SK-N-SH (cell line): ENCODE measurements at regions not wholly inside any gene's neighbourhood (a gene's known extent, or its start where the extent isn't known, plus 50 kb on each side); places are given as distances from the start of the nearest gene placed in this dataset.

ENCODE experiments used
- CTCF ChIA-PET: fragments of 300-600, 350-600 bp; formaldehyde crosslinking; extraction: SDS; loops from one replicate; lab custom pipeline; 2021; lab: Yijun Ruan, JAX
- POLR2A ChIA-PET: fragments of 350-600 bp; sonication (Branson Sonifier 250); formaldehyde crosslinking; extraction: SDS; loops from one replicate; lab custom pipeline; 2020; ENCODE audit warnings: antibody characterized with exemption, inconsistent platforms; lab: Yijun Ruan, JAX
- DNase-seq: peaks from one replicate; pipeline ENCODE4 v3.0.0; 2012
- H2AFZ ChIP-seq: fragments of 200-600 bp; sonication (generic); 2 replicates; pipeline ENCODE4 v1.8.1; 2016; ENCODE audit warnings: antibody characterized with exemption, mild to moderate bottlenecking, low read depth
- H3F3A ChIP-seq: fragments of 200-600 bp; sonication (generic); replicated peaks from 2 replicates; pipeline ENCODE3; 2016; ENCODE audit warnings: antibody characterized with exemption, mild to moderate bottlenecking; ENCODE audit not compliant: insufficient read depth
- H3K27ac ChIP-seq, 2 experiments: fragments of 200-500 bp in 1 of 2; fragments of 200-600 bp in 1 of 2; sonication (Bioruptor generic) in 1 of 2; sonication (generic), shearing (Covaris generic) in 1 of 2; 2 replicates each; pipeline versions ENCODE4 v1.5.1 to v1.6.1; 2014 to 2016; ENCODE audit warnings: low read depth in 2 of 2, inconsistent platforms in 1 of 2, low read length in 1 of 2, mild to moderate bottlenecking in 1 of 2, mixed read lengths in 1 of 2
- H3K27me3 ChIP-seq: fragments of 200-600 bp; sonication (generic), shearing (Covaris generic); 2 replicates; pipeline ENCODE4 v1.6.1; 2016; ENCODE audit warnings: mixed run types; ENCODE audit not compliant: insufficient read depth
- H3K36me3 ChIP-seq, 2 experiments: fragments of 200-500 bp in 1 of 2; fragments of 200-600 bp in 1 of 2; sonication (Bioruptor generic) in 1 of 2; sonication (generic) in 1 of 2; replicated peaks in 1 of 2; 2 replicates each; pipeline versions ENCODE3 to v1.5.1; 2014 to 2016; ENCODE audit warnings: low read length in 1 of 2, mild to moderate bottlenecking in 1 of 2; ENCODE audit not compliant: insufficient read depth in 2 of 2, control insufficient read depth in 1 of 2
- H3K4me1 ChIP-seq, 2 experiments: fragments of 200-500 bp in 1 of 2; fragments of 200-600 bp in 1 of 2; sonication (Bioruptor generic) in 1 of 2; sonication (generic), shearing (Covaris generic) in 1 of 2; 2 replicates each; pipeline versions ENCODE4 v1.5.1 to v1.6.1; 2014 to 2016; ENCODE audit warnings: low read depth in 1 of 2, low read length in 1 of 2, mixed run types in 1 of 2; ENCODE audit not compliant: insufficient read depth in 2 of 2, control insufficient read depth in 1 of 2
- H3K4me2 ChIP-seq: fragments of 200-600 bp; sonication (generic), shearing (Covaris generic); 2 replicates; pipeline ENCODE4 v1.6.1; 2017; ENCODE audit warnings: mixed run types
- H3K4me3 ChIP-seq, 2 experiments: fragments of 200-500 bp in 1 of 2; fragments of 200-600 bp in 1 of 2; sonication (Bioruptor generic) in 1 of 2; sonication (generic), shearing (Covaris generic) in 1 of 2; 2 replicates each; pipeline versions ENCODE4 v1.5.1 to v1.8.1; 2014 to 2016; ENCODE audit warnings: low read depth in 2 of 2, inconsistent platforms in 1 of 2, low read length in 1 of 2, mild to moderate bottlenecking in 1 of 2, mixed read lengths in 1 of 2, moderate library complexity in 1 of 2
- H3K79me2 ChIP-seq: fragments of 200-600 bp; sonication (generic); 2 replicates; pipeline ENCODE4 v1.8.1; 2017; ENCODE audit warnings: mild to moderate bottlenecking; ENCODE audit not compliant: insufficient read depth
- H3K9ac ChIP-seq: fragments of 200-600 bp; sonication (generic); 2 replicates; pipeline ENCODE4 v1.6.1; 2017; ENCODE audit warnings: mixed run types
- H3K9me2 ChIP-seq: fragments of 200-600 bp; sonication (generic); 2 replicates; pipeline ENCODE4 v1.6.1; 2017; ENCODE audit warnings: mixed run types
- H3K9me3 ChIP-seq: fragments of 200-600 bp; sonication (generic); 2 replicates; pipeline ENCODE4 v1.6.1; 2017; ENCODE audit warnings: mixed run types, mild to moderate bottlenecking, moderate library complexity
- H4K20me1 ChIP-seq: fragments of 200-600 bp; sonication (generic); 2 replicates; pipeline ENCODE4 v1.6.1; 2017; ENCODE audit warnings: mild to moderate bottlenecking, mixed run types; ENCODE audit not compliant: insufficient read depth
- CHD2 ChIP-seq: fragments of 150-350 bp; IDR thresholded peaks from 2 replicates; pipeline ENCODE4 v1.6.1; 2018; ENCODE audit warnings: low read length; ENCODE audit not compliant: partially characterized antibody
- ELF1 ChIP-seq: IDR thresholded peaks from 2 replicates; pipeline ENCODE4 v1.4.0; 2012
- EP300 ChIP-seq, 2 experiments: IDR thresholded peaks; 2 replicates each; pipeline versions ENCODE4 v1.4.0 to v1.6.1; 2012; ENCODE audit warnings: borderline replicate concordance in 1 of 2, low read depth in 1 of 2, low read length in 1 of 2
- FOSL2 ChIP-seq: IDR thresholded peaks from 2 replicates; pipeline ENCODE4 v1.4.0; 2012; ENCODE audit warnings: low read depth, mild to moderate bottlenecking, moderate library complexity, borderline replicate concordance
- FOXJ3 ChIP-seq: sonication (generic); formaldehyde crosslinking; IDR thresholded peaks from 2 replicates; pipeline ENCODE4 v1.5.1; 2020; ENCODE audit warnings: mild to moderate bottlenecking, missing genetic modification reagents
- FOXM1 ChIP-seq: IDR thresholded peaks from 2 replicates; pipeline ENCODE4 v1.4.0; 2012; ENCODE audit warnings: low read depth, mild to moderate bottlenecking
- GATA2 ChIP-seq: sonication (generic); formaldehyde crosslinking; IDR thresholded peaks from 2 replicates; pipeline ENCODE4 v1.5.0; 2020; ENCODE audit warnings: mild to moderate bottlenecking, missing genetic modification reagents
- JUND ChIP-seq: IDR thresholded peaks from 2 replicates; pipeline ENCODE4 v1.4.0; 2012
- MEF2A ChIP-seq: IDR thresholded peaks from 2 replicates; pipeline ENCODE4 v1.4.0; 2012; ENCODE audit warnings: low read depth, borderline replicate concordance
- MXI1 ChIP-seq: IDR thresholded peaks from 2 replicates; pipeline ENCODE4 v1.6.1; 2012; ENCODE audit warnings: mild to moderate bottlenecking, low read depth, low read length, improper control_type of control experiment
- NFIC ChIP-seq: IDR thresholded peaks from 2 replicates; pipeline ENCODE4 v1.4.0; 2012; ENCODE audit warnings: borderline replicate concordance
- RXRA ChIP-seq: IDR thresholded peaks from 2 replicates; pipeline ENCODE4 v1.4.0; 2012; ENCODE audit warnings: low read depth, mild to moderate bottlenecking, borderline replicate concordance
- SMC3 ChIP-seq: IDR thresholded peaks from 2 replicates; pipeline ENCODE4 v1.6.1; 2012; ENCODE audit warnings: low read depth, low read length, improper control_type of control experiment
- TCF12 ChIP-seq: IDR thresholded peaks from 2 replicates; pipeline ENCODE4 v1.4.0; 2012
- YY1 ChIP-seq: IDR thresholded peaks from 2 replicates; pipeline ENCODE4 v1.4.0; 2012; ENCODE audit warnings: low read depth, mild to moderate bottlenecking
- whole genome bisulfite sequencing: methylation state at CpG from one replicate; pipeline ENCODE4 v1.1.6; 2017; ENCODE audit warnings: low lambda C conversion rate; 5-methylcytosine and 5-hydroxymethylcytosine counted together
- TF ChIP-seq, protein P1 (sequence below): fragments of 150-350 bp; IDR thresholded peaks from 2 replicates; pipeline ENCODE4 v1.6.1; 2016; ENCODE audit warnings: mild to moderate bottlenecking, low read depth, low read length
- TF ChIP-seq, protein P2 (sequence below): IDR thresholded peaks from 2 replicates; pipeline ENCODE4 v1.4.0; 2012; ENCODE audit warnings: low read depth, borderline replicate concordance

- ChIA-PET POLR2A (no interaction called here), CTCF (no interaction called here)
- no peak for DNase-seq
- no peaks in the 10 kb centered on the region for H4K20me1 ChIP-seq
- H3K27me3 ChIP-seq, result no peaks in the 10 kb centered on the region
- H3K36me3 ChIP-seq, result no peaks in the 10 kb centered on the region
- no peaks in the 10 kb centered on the region for H3F3A ChIP-seq
- no peaks in the 10 kb centered on the region for H3K9me2 ChIP-seq
- H3K9me3 ChIP-seq, result no peaks in the 10 kb centered on the region
- no peak for TF ChIP-seq FOXJ3
- TF ChIP-seq, protein P1, sequence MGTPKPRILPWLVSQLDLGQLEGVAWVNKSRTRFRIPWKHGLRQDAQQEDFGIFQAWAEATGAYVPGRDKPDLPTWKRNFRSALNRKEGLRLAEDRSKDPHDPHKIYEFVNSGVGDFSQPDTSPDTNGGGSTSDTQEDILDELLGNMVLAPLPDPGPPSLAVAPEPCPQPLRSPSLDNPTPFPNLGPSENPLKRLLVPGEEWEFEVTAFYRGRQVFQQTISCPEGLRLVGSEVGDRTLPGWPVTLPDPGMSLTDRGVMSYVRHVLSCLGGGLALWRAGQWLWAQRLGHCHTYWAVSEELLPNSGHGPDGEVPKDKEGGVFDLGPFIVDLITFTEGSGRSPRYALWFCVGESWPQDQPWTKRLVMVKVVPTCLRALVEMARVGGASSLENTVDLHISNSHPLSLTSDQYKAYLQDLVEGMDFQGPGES, result no peak
- no peak for TF ChIP-seq GATA2 (CRISPR knock-in tag)
- TF ChIP-seq, protein P2, sequence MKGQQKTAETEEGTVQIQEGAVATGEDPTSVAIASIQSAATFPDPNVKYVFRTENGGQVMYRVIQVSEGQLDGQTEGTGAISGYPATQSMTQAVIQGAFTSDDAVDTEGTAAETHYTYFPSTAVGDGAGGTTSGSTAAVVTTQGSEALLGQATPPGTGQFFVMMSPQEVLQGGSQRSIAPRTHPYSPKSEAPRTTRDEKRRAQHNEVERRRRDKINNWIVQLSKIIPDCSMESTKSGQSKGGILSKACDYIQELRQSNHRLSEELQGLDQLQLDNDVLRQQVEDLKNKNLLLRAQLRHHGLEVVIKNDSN, result no peak
- no peak for TF ChIP-seq MEF2A
- TF ChIP-seq MXI1, result no peak
- TF ChIP-seq JUND, result no peak
- no peak for TF ChIP-seq EP300 (IDR thresholded peaks at IDR 0.05; ENCODE audit: borderline replicate concordance in 1 of 2, low read depth in 1 of 2, low read length in 1 of 2)
- TF ChIP-seq TCF12, result no peak
- no peak for TF ChIP-seq FOXM1
- no peak for TF ChIP-seq RXRA
- TF ChIP-seq YY1, result no peak
- TF ChIP-seq NFIC, result no peak
- no peak for TF ChIP-seq ELF1
- no peak for TF ChIP-seq FOSL2
- no peak for TF ChIP-seq CHD2
- no peak for TF ChIP-seq SMC3
- H3K4me1 ChIP-seq, result peaks cover 0 to 3% of the 10 kb centered on the region in 2 experiments; a peak in 1 of 4 replicates
- H3K79me2 ChIP-seq, result no peaks in the 10 kb centered on the region
- H3K27ac ChIP-seq, result no peak overlapping the region
- H3K4me2 ChIP-seq, result no peak overlapping the region
- no peak overlapping the region for H3K4me3 ChIP-seq
- no peak overlapping the region for H2AFZ ChIP-seq
- no peak overlapping the region for H3K9ac ChIP-seq
- WGBS, result 25% methylated on average over 5 of the region's 5 CpGs
Observed at GRCh38 chr12:128168273-128168672, 98.7 kb upstream of the TMEM132C start.

- Histone ChIP-seq H3K4me2 (no peak overlapping the region), H3K4me3 (no peak overlapping the region), H3K9me2 (no peaks in the 10 kb centered on the region), H3K9ac (no peak overlapping the region), H3F3A (no peaks in the 10 kb centered on the region), H3K79me2 (no peaks in the 10 kb centered on the region), H3K4me1 (no peaks in the 10 kb centered on the region), H3K27me3 (no peaks in the 10 kb centered on the region), H2AFZ (no peak overlapping the region), H3K36me3 (no peaks in the 10 kb centered on the region), H3K27ac (no peak overlapping the region), H3K9me3 (no peaks in the 10 kb centered on the region), H4K20me1 (no peaks in the 10 kb centered on the region)
- POLR2A ChIA-PET, result no interaction called here
- WGBS, result 14% methylated on average over 9 of the region's 9 CpGs
- DNase-seq, result no peak
- TF ChIP-seq JUND, result no peak
- TF ChIP-seq NFIC, result no peak
- TF ChIP-seq MEF2A, result no peak
- TF ChIP-seq, all 33 proteins: peak for 0
- CTCF ChIA-PET, result interaction anchor here (0.5 to 1.7 kb wide), 2 partner anchors 20 to 151 kb away, joined by 3 to 7 read pairs; no protein-coding TSS in a partner anchor
Observed at GRCh38 chr12:128170181-128170580, 96.8 kb upstream of the TMEM132C start.
